Smooth muscle cell (in vitro differentiated cells): ENCODE measurements at regions not wholly inside any gene's neighbourhood (a gene's known extent, or its start where the extent isn't known, plus 50 kb on each side); places are given as distances from the start of the nearest gene placed in this dataset.
"Not testable (repeated sequence)": the region's sequence is repeated elsewhere in the genome, so short reads cannot be mapped to it uniquely, and the experiment has no call there.

Experiments used
- DNase-seq: peaks from one replicate; lab custom pipeline; 2025; ENCODE audit not compliant: unreplicated experiment; lab: John Stamatoyannopoulos, UW
- H2AFZ ChIP-seq: fragments of 200-600 bp; sonication (generic); 2 replicates; pipeline ENCODE4 v1.6.0; 2016; ENCODE audit warnings: antibody characterized with exemption, low read depth, mild to moderate bottlenecking
- H3F3A ChIP-seq: fragments of 200-600 bp; sonication (generic); 2 replicates; pipeline ENCODE4 v1.6.0; 2017; ENCODE audit warnings: antibody characterized with exemption, low read depth
- H3K27ac ChIP-seq: fragments of 200-600 bp; sonication (generic); 2 replicates; pipeline ENCODE4 v1.5.1; 2016; ENCODE audit warnings: low read depth, mild to moderate bottlenecking
- H3K27me3 ChIP-seq: fragments of 200-600 bp; sonication (generic); 2 replicates; pipeline ENCODE4 v1.6.1; 2016; ENCODE audit warnings: low read depth, mild to moderate bottlenecking
- H3K36me3 ChIP-seq: fragments of 200-600 bp; sonication (generic); 2 replicates; pipeline ENCODE4 v1.5.1; 2016; ENCODE audit warnings: low read depth
- H3K4me1 ChIP-seq: fragments of 200-600 bp; sonication (generic); 2 replicates; pipeline ENCODE4 v1.5.1; 2016; ENCODE audit warnings: low read depth
- H3K4me2 ChIP-seq: fragments of 200-600 bp; sonication (generic); 2 replicates; pipeline ENCODE4 v1.6.0; 2016; ENCODE audit warnings: mild to moderate bottlenecking
- H3K4me3 ChIP-seq: fragments of 200-600 bp; sonication (generic); 2 replicates; pipeline ENCODE4 v1.5.1; 2016; ENCODE audit warnings: mild to moderate bottlenecking
- H3K79me2 ChIP-seq: fragments of 200-600 bp; sonication (generic); 2 replicates; pipeline ENCODE4 v1.6.0; 2016; ENCODE audit warnings: low read depth, mild to moderate bottlenecking
- H3K9ac ChIP-seq: fragments of 200-600 bp; sonication (generic); 2 replicates; pipeline ENCODE4 v1.6.0; 2016; ENCODE audit warnings: low read depth
- H3K9me3 ChIP-seq: fragments of 200-600 bp; sonication (generic); replicated peaks from 2 replicates; pipeline ENCODE4 v1.5.1; 2016; ENCODE audit warnings: low read depth
- H4K20me1 ChIP-seq: fragments of 200-600 bp; sonication (generic); 2 replicates; pipeline ENCODE4 v1.6.0; 2016; ENCODE audit warnings: low read depth
- CTCF ChIP-seq: fragments of 200-600 bp; sonication (generic); IDR thresholded peaks from 2 replicates; pipeline ENCODE4 v1.5.1; 2017; ENCODE audit warnings: borderline replicate concordance, mild to moderate bottlenecking, antibody characterized with exemption; ENCODE audit not compliant: insufficient read depth, poor library complexity, severe bottlenecking
- WGBS: methylation state at CpG from one replicate; pipeline ENCODE4 v1.1.7; 2016; ENCODE audit warnings: low lambda C conversion rate; 5-methylcytosine and 5-hydroxymethylcytosine counted together

GRCh38 chr7:27010068-27010467, 85.7 kb downstream of the HOXA1 start:
- no peak for DNase-seq
- Histone ChIP-seq H2AFZ (no peak overlapping the region), H3K9me3 (no peaks in the 10 kb centered on the region), H3K27ac (no peak overlapping the region), H3K36me3 (no peaks in the 10 kb centered on the region), H3K27me3 (no peaks in the 10 kb centered on the region), H3K79me2 (no peaks in the 10 kb centered on the region), H3K9ac (no peak overlapping the region), H3K4me3 (no peak overlapping the region), H4K20me1 (no peaks in the 10 kb centered on the region), H3K4me2 (no peak overlapping the region), H3F3A (no peaks in the 10 kb centered on the region), H3K4me1 (no peaks in the 10 kb centered on the region)
- 91% methylated on average over 3 of the region's 3 CpGs for WGBS
- no peak for TF ChIP-seq CTCF

- Histone ChIP-seq H3K4me1 (no peaks in the 10 kb centered on the region), H3F3A (no peaks in the 10 kb centered on the region), H3K4me2 (no peak overlapping the region), H3K79me2 (no peaks in the 10 kb centered on the region), H3K27ac (no peak overlapping the region), H3K9ac (no peak overlapping the region), H4K20me1 (no peaks in the 10 kb centered on the region), H3K4me3 (no peak overlapping the region), H3K36me3 (no peaks in the 10 kb centered on the region), H3K27me3 (no peaks in the 10 kb centered on the region), H3K9me3 (no peaks in the 10 kb centered on the region), H2AFZ (no peak overlapping the region)
- DNase-seq = no peak
- TF ChIP-seq CTCF = no peak
- 88% methylated on average over 6 of the region's 6 CpGs for WGBS
Observed at GRCh38 chr7:27000496-27000895, 95.3 kb downstream of the HOXA1 start.

- H3K4me3 ChIP-seq, H3K36me3 ChIP-seq, H3F3A ChIP-seq, H2AFZ ChIP-seq, H3K27ac ChIP-seq, H3K27me3 ChIP-seq, H3K79me2 ChIP-seq, DNase-seq, H3K9me3 ChIP-seq, H3K4me1 ChIP-seq, H3K9ac ChIP-seq, H4K20me1 ChIP-seq, H3K4me2 ChIP-seq: not testable (repeated sequence)
- WGBS = 88% methylated on average over 3 of the region's 3 CpGs
Observed at GRCh38 chr7:26998284-26998683, 97.5 kb downstream of the HOXA1 start.

GRCh38 chr7:26995666-26996065, 100.1 kb downstream of the HOXA1 start:
- no peaks in the 10 kb centered on the region for H3K4me1 ChIP-seq
- H4K20me1 ChIP-seq = no peaks in the 10 kb centered on the region
- H3K36me3 ChIP-seq = no peaks in the 10 kb centered on the region
- H3K27me3 ChIP-seq = no peaks in the 10 kb centered on the region
- TF ChIP-seq CTCF = no peak
- H3K4me3 ChIP-seq = no peak overlapping the region
- H3K4me2 ChIP-seq = no peak overlapping the region
- no peak overlapping the region for H2AFZ ChIP-seq
- H3K9ac ChIP-seq = no peak overlapping the region
- no peaks in the 10 kb centered on the region for H3K9me3 ChIP-seq
- DNase-seq = no peak
- WGBS = 21% methylated on average over 1 of the region's 1 CpG
- H3K79me2 ChIP-seq = no peaks in the 10 kb centered on the region
- H3F3A ChIP-seq = no peaks in the 10 kb centered on the region
- no peak overlapping the region for H3K27ac ChIP-seq
